ENCODE measurements at regions not wholly inside any gene's neighbourhood (a gene's known extent, or its start where the extent isn't known, plus 50 kb on each side); places are given as distances from the start of the nearest gene placed in this dataset.

- Mint-ChIP-seq H3K27me3 (peaks cover 1 to 7% of the 10 kb centered on the region in 2 donors), H3K4me1 (no peaks in the 10 kb centered on the region), H3K9me3 (peaks cover 0 to 3% (median 0%) of the 10 kb centered on the region in 5 donors), H3K27ac (no peak overlapping the region), H3K36me3 (no peaks in the 10 kb centered on the region), H3K4me3 (no peak overlapping the region)
- Histone ChIP-seq H3K27ac (ENCODE audit: low read depth, low read length) (no peak overlapping the region), H3K36me3 (ENCODE audit: insufficient read depth, low read length) (no peaks in the 10 kb centered on the region), H3K4me3 (ENCODE audit: low read length) (no peak overlapping the region), H3K9me3 (ENCODE audit: low read length) (no peaks in the 10 kb centered on the region), H3K27me3 (ENCODE audit: insufficient read depth, low read length, poor library complexity, severe bottlenecking) (no peaks in the 10 kb centered on the region), H3K4me1 (ENCODE audit: insufficient read depth, low read length) (no peaks in the 10 kb centered on the region)
- CTCF ChIA-PET = no interaction called here
- POLR2A ChIA-PET = no interaction called here
- DNase-seq = no peak
Observed at GRCh38 chr5:173454361-173454735, 126.1 kb upstream of the STC2 start.

DNA sequence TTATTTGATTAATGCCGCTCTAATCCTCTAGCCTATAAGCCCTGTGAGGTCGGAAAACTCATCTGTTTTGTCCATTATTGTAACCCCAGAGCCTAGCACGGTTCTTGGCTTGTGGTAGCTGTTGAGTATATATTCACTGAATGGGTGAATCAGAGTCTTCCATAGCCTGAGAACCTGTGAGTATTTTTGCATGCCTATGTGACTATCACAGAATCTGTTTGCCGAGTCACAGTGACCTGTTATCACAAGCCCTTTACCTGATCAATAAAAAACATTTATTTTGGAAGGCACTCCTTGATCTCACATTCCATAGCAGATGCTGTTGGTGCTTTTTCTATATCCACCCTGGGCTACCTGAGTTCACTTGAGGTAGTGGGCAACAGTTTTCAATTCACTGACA is 125.0 kb upstream of the STC2 start:
- POLR2A ChIA-PET = no interaction called here
- H3K4me3 ChIP-seq (ENCODE audit: low read length) = no peak overlapping the region
- H3K36me3 ChIP-seq (ENCODE audit: insufficient read depth, low read length) = no peaks in the 10 kb centered on the region
- peaks cover 0 to 3% (median 0%) of the 10 kb centered on the region in 5 donors for H3K9me3 Mint-ChIP-seq
- no peak overlapping the region for H3K4me3 Mint-ChIP-seq
- H3K9me3 ChIP-seq (ENCODE audit: low read length) = no peaks in the 10 kb centered on the region
- H3K36me3 Mint-ChIP-seq = no peaks in the 10 kb centered on the region
- CTCF ChIA-PET = no interaction called here
- H3K27ac Mint-ChIP-seq = no peak overlapping the region
- no peaks in the 10 kb centered on the region for H3K4me1 ChIP-seq (ENCODE audit: insufficient read depth, low read length)
- no peak overlapping the region for H3K27ac ChIP-seq (ENCODE audit: low read depth, low read length)
- no peak for DNase-seq
- no peaks in the 10 kb centered on the region for H3K4me1 Mint-ChIP-seq
- H3K27me3 ChIP-seq (ENCODE audit: insufficient read depth, low read length, poor library complexity, severe bottlenecking) = no peaks in the 10 kb centered on the region
- H3K27me3 Mint-ChIP-seq = peaks cover 1 to 7% of the 10 kb centered on the region in 2 donors

DNA sequence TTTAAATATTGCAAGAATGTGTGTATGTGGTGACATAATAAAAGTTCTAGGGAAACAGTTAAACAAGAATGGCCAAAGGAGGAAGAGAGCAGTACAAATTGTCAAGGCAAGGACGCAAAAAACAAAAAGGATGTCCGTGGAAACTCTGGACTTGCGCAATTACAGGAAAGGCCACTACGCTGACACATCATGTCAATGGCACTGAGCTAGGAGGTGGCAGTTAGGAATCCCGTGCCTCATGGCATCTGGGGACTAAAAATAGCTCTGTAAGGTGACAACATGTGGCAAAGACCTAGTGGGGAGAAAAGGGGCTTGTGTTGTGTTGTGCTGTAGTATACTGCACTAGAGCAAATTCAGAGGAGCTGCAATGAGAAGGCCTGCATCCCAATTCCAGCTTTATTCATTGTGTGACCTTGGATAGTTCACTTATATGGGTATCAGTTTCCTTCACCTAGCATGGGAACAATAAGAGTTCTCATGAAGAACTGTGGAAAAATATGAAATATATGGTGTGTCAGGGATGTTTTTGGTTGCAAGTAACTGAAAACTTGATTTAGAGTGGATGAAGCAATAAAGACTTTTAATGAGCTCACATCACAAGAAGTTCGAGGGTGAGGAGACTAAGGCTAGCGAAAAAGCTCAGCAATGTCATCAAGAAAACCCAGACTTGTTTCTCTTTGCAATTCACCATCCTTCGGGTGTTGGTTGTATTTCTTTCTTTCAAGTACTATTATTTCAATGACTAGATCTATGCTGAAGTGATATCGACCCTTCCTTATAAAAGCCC is 124.1 kb upstream of the STC2 start:
- no peaks in the 10 kb centered on the region for H3K9me3 ChIP-seq (ENCODE audit: low read length)
- DNase-seq = no peak
- ChIA-PET POLR2A (no interaction called here), CTCF (no interaction called here)
- no peaks in the 10 kb centered on the region for H3K36me3 ChIP-seq (ENCODE audit: insufficient read depth, low read length)
- H3K27me3 ChIP-seq (ENCODE audit: insufficient read depth, low read length, poor library complexity, severe bottlenecking) = no peaks in the 10 kb centered on the region
- H3K4me3 ChIP-seq (ENCODE audit: low read length) = no peak overlapping the region
- no peaks in the 10 kb centered on the region for H3K36me3 Mint-ChIP-seq
- peaks cover 0 to 6% of the 10 kb centered on the region in 2 donors for H3K27me3 Mint-ChIP-seq
- H3K27ac Mint-ChIP-seq = no peak overlapping the region
- H3K4me3 Mint-ChIP-seq = no peak overlapping the region
- no peaks in the 10 kb centered on the region for H3K4me1 ChIP-seq (ENCODE audit: insufficient read depth, low read length)
- peaks cover 0 to 3% (median 0%) of the 10 kb centered on the region in 5 donors for H3K9me3 Mint-ChIP-seq
- no peaks in the 10 kb centered on the region for H3K4me1 Mint-ChIP-seq
- H3K27ac ChIP-seq (ENCODE audit: low read depth, low read length) = no peak overlapping the region

- no peak overlapping the region for H3K4me3 ChIP-seq (ENCODE audit: low read length)
- H3K27me3 ChIP-seq (ENCODE audit: insufficient read depth, low read length, poor library complexity, severe bottlenecking) = no peaks in the 10 kb centered on the region
- Mint-ChIP-seq H3K4me3 (no peak overlapping the region), H3K9me3 (peaks cover 0 to 3% (median 0%) of the 10 kb centered on the region in 5 donors), H3K27me3 (no peaks in the 10 kb centered on the region), H3K27ac (no peak overlapping the region), H3K36me3 (no peaks in the 10 kb centered on the region), H3K4me1 (no peaks in the 10 kb centered on the region)
- H3K4me1 ChIP-seq (ENCODE audit: insufficient read depth, low read length) = no peaks in the 10 kb centered on the region
- no peak overlapping the region for H3K27ac ChIP-seq (ENCODE audit: low read depth, low read length)
- H3K9me3 ChIP-seq (ENCODE audit: low read length) = no peaks in the 10 kb centered on the region
- no peak for DNase-seq
- ChIA-PET POLR2A (no interaction called here), CTCF (no interaction called here)
- H3K36me3 ChIP-seq (ENCODE audit: insufficient read depth, low read length) = no peaks in the 10 kb centered on the region
Observed at GRCh38 chr5:173451651-173452050, 123.4 kb upstream of the STC2 start.

DNA sequence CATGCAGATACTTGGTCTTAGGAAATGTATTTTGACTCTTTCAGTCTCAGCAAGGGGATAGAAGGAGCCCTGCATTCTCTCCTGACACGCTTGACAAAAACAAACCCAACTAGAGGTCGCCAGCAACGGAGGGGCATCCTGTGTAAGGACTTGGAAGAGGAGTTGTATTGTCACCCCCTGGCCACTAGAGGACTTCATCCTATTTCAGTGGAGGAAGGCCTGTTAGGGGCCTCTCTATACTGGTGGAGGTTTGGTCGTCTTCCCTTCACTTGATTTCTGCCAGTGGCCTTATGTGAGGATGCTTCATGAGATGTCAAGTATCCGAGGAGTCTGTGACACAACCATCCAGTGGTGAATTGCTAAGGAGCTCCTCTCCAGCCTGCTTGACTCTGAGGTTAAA is 122.8 kb upstream of the STC2 start:
- no peak overlapping the region for H3K27ac Mint-ChIP-seq
- ChIA-PET POLR2A (no interaction called here), CTCF (no interaction called here)
- no peak overlapping the region for H3K4me3 Mint-ChIP-seq
- Histone ChIP-seq H3K36me3 (ENCODE audit: insufficient read depth, low read length) (no peaks in the 10 kb centered on the region), H3K27ac (ENCODE audit: low read depth, low read length) (no peak overlapping the region), H3K4me1 (ENCODE audit: insufficient read depth, low read length) (no peaks in the 10 kb centered on the region), H3K9me3 (ENCODE audit: low read length) (no peaks in the 10 kb centered on the region), H3K4me3 (ENCODE audit: low read length) (no peak overlapping the region), H3K27me3 (ENCODE audit: insufficient read depth, low read length, poor library complexity, severe bottlenecking) (no peaks in the 10 kb centered on the region)
- H3K27me3 Mint-ChIP-seq = no peaks in the 10 kb centered on the region
- H3K36me3 Mint-ChIP-seq = no peaks in the 10 kb centered on the region
- no peak for DNase-seq
- H3K4me1 Mint-ChIP-seq = no peaks in the 10 kb centered on the region
- peaks cover 0 to 1% (median 0%) of the 10 kb centered on the region in 5 donors for H3K9me3 Mint-ChIP-seq

- Mint-ChIP-seq H3K27ac (no peak overlapping the region), H3K27me3 (no peaks in the 10 kb centered on the region), H3K9me3 (no peaks in the 10 kb centered on the region), H3K4me3 (no peak overlapping the region), H3K36me3 (no peaks in the 10 kb centered on the region), H3K4me1 (no peaks in the 10 kb centered on the region)
- Histone ChIP-seq H3K27me3 (ENCODE audit: insufficient read depth, low read length, poor library complexity, severe bottlenecking) (no peaks in the 10 kb centered on the region), H3K4me1 (ENCODE audit: insufficient read depth, low read length) (no peaks in the 10 kb centered on the region), H3K27ac (ENCODE audit: low read depth, low read length) (no peak overlapping the region), H3K36me3 (ENCODE audit: insufficient read depth, low read length) (no peaks in the 10 kb centered on the region), H3K4me3 (ENCODE audit: low read length) (no peak overlapping the region), H3K9me3 (ENCODE audit: low read length) (no peaks in the 10 kb centered on the region)
- ChIA-PET POLR2A (no interaction called here), CTCF (no interaction called here)
- no peak for DNase-seq
Observed at GRCh38 chr5:173450188-173450587, 122.0 kb upstream of the STC2 start.

GRCh38 chr5:173448856-173449255 is 120.6 kb upstream of the STC2 start:
- Histone ChIP-seq H3K4me1 (ENCODE audit: insufficient read depth, low read length) (no peaks in the 10 kb centered on the region), H3K9me3 (ENCODE audit: low read length) (no peaks in the 10 kb centered on the region), H3K27me3 (ENCODE audit: insufficient read depth, low read length, poor library complexity, severe bottlenecking) (no peaks in the 10 kb centered on the region), H3K27ac (ENCODE audit: low read depth, low read length) (no peak overlapping the region), H3K36me3 (ENCODE audit: insufficient read depth, low read length) (no peaks in the 10 kb centered on the region), H3K4me3 (ENCODE audit: low read length) (no peak overlapping the region)
- Mint-ChIP-seq H3K4me1 (no peaks in the 10 kb centered on the region), H3K27me3 (no peaks in the 10 kb centered on the region), H3K36me3 (no peaks in the 10 kb centered on the region), H3K27ac (no peak overlapping the region), H3K4me3 (no peak overlapping the region), H3K9me3 (no peaks in the 10 kb centered on the region)
- ChIA-PET POLR2A (no interaction called here), CTCF (no interaction called here)
- no peak for DNase-seq

DNA sequence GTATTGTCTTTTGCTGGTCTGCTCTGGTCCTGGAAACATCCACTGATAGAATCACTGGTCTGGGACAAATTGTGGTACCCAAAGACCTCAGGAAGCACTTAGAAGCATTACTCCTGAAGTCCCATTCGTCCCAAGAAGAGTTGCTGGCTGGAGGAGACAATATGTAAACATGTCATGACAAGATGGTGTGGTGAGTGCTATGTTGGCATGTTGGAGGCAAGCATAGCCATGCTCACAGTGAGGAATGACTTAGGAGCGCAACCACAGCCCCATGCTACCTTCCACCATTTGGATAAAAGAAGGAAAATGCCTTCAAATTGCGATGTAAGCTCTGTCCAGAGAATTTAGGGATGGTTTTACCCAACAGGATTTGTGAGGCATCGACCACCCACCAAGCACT is 115.8 kb upstream of the STC2 start:
- ChIA-PET POLR2A (no interaction called here), CTCF (no interaction called here)
- Mint-ChIP-seq H3K9me3 (no peaks in the 10 kb centered on the region), H3K27ac (no peak overlapping the region), H3K36me3 (no peaks in the 10 kb centered on the region), H3K27me3 (peaks cover 4 to 7% of the 10 kb centered on the region in 2 donors), H3K4me3 (no peak overlapping the region), H3K4me1 (no peaks in the 10 kb centered on the region)
- H3K27ac ChIP-seq (ENCODE audit: low read depth, low read length) = no peak overlapping the region
- H3K4me1 ChIP-seq (ENCODE audit: insufficient read depth, low read length) = no peaks in the 10 kb centered on the region
- DNase-seq = no peak
- H3K36me3 ChIP-seq (ENCODE audit: insufficient read depth, low read length) = no peaks in the 10 kb centered on the region
- no peak overlapping the region for H3K4me3 ChIP-seq (ENCODE audit: low read length)
- H3K27me3 ChIP-seq (ENCODE audit: insufficient read depth, low read length, poor library complexity, severe bottlenecking) = no peaks in the 10 kb centered on the region
- no peaks in the 10 kb centered on the region for H3K9me3 ChIP-seq (ENCODE audit: low read length)

Measured in CD8-positive, alpha-beta memory T cell (primary cell).